ENCODE measurements at regions not wholly inside any gene's neighbourhood (a gene's known extent, or its start where the extent isn't known, plus 50 kb on each side); places are given as distances from the start of the nearest gene placed in this dataset.

- Histone ChIP-seq H3K9ac (no peak overlapping the region), H4K20me1 (ENCODE audit: insufficient read depth) (no peaks in the 10 kb centered on the region), H2AFZ (ENCODE audit: low read depth) (no peak overlapping the region), H3K4me3 (IDR thresholded peaks at IDR 0.05; ENCODE audit: insufficient read depth, low read depth, low read length) (no peak overlapping the region), H3K79me2 (ENCODE audit: insufficient read depth, low read depth) (no peaks in the 10 kb centered on the region), H3K27ac (no peak overlapping the region), H3K4me2 (no peak overlapping the region), H3K27me3 (ENCODE audit: insufficient read depth, low read depth) (no peaks in the 10 kb centered on the region), H3K4me1 (ENCODE audit: low read depth, poor library complexity, severe bottlenecking) (no peaks in the 10 kb centered on the region), H3K36me3 (ENCODE audit: insufficient read depth) (no peaks in the 10 kb centered on the region)
- TF ChIP-seq CTCF (conservative IDR thresholded peaks at IDR 0.05; ENCODE audit: low read depth, low read length): no peak
Observed at GRCh38 chr13:61151062-61151461, 264.6 kb downstream of the PCDH20 start.

GRCh38 chr13:61149331-61149730 is 266.3 kb downstream of the PCDH20 start:
- no peaks in the 10 kb centered on the region for H3K27me3 ChIP-seq (ENCODE audit: insufficient read depth, low read depth)
- H3K4me1 ChIP-seq (ENCODE audit: low read depth, poor library complexity, severe bottlenecking): no peaks in the 10 kb centered on the region
- H3K4me3 ChIP-seq (IDR thresholded peaks at IDR 0.05; ENCODE audit: insufficient read depth, low read depth, low read length): no peak overlapping the region
- no peaks in the 10 kb centered on the region for H3K79me2 ChIP-seq (ENCODE audit: insufficient read depth, low read depth)
- no peak overlapping the region for H3K4me2 ChIP-seq
- no peaks in the 10 kb centered on the region for H3K36me3 ChIP-seq (ENCODE audit: insufficient read depth)
- no peak overlapping the region for H3K9ac ChIP-seq
- no peak for TF ChIP-seq CTCF (conservative IDR thresholded peaks at IDR 0.05; ENCODE audit: low read depth, low read length)
- no peak overlapping the region for H3K27ac ChIP-seq
- H2AFZ ChIP-seq (ENCODE audit: low read depth): no peak overlapping the region
- H4K20me1 ChIP-seq (ENCODE audit: insufficient read depth): no peaks in the 10 kb centered on the region

- no peaks in the 10 kb centered on the region for H3K4me1 ChIP-seq (ENCODE audit: low read depth, poor library complexity, severe bottlenecking)
- no peak overlapping the region for H3K4me3 ChIP-seq (IDR thresholded peaks at IDR 0.05; ENCODE audit: insufficient read depth, low read depth, low read length)
- no peak for TF ChIP-seq CTCF (conservative IDR thresholded peaks at IDR 0.05; ENCODE audit: low read depth, low read length)
- no peak overlapping the region for H3K27ac ChIP-seq
- H3K27me3 ChIP-seq (ENCODE audit: insufficient read depth, low read depth): no peaks in the 10 kb centered on the region
- no peak overlapping the region for H2AFZ ChIP-seq (ENCODE audit: low read depth)
- H3K36me3 ChIP-seq (ENCODE audit: insufficient read depth): no peaks in the 10 kb centered on the region
- H4K20me1 ChIP-seq (ENCODE audit: insufficient read depth): no peaks in the 10 kb centered on the region
- H3K79me2 ChIP-seq (ENCODE audit: insufficient read depth, low read depth): no peaks in the 10 kb centered on the region
- no peak overlapping the region for H3K4me2 ChIP-seq
- H3K9ac ChIP-seq: no peak overlapping the region
Observed at GRCh38 chr13:61148691-61149315, 266.8 kb downstream of the PCDH20 start.

GRCh38 chr13:61148211-61148610 is 267.4 kb downstream of the PCDH20 start:
- no peaks in the 10 kb centered on the region for H3K27me3 ChIP-seq (ENCODE audit: insufficient read depth, low read depth)
- H3K4me3 ChIP-seq (IDR thresholded peaks at IDR 0.05; ENCODE audit: insufficient read depth, low read depth, low read length): no peak overlapping the region
- no peaks in the 10 kb centered on the region for H3K36me3 ChIP-seq (ENCODE audit: insufficient read depth)
- no peaks in the 10 kb centered on the region for H4K20me1 ChIP-seq (ENCODE audit: insufficient read depth)
- no peak overlapping the region for H3K27ac ChIP-seq
- no peak overlapping the region for H3K9ac ChIP-seq
- no peaks in the 10 kb centered on the region for H3K79me2 ChIP-seq (ENCODE audit: insufficient read depth, low read depth)
- no peaks in the 10 kb centered on the region for H3K4me1 ChIP-seq (ENCODE audit: low read depth, poor library complexity, severe bottlenecking)
- no peak overlapping the region for H2AFZ ChIP-seq (ENCODE audit: low read depth)
- H3K4me2 ChIP-seq: no peak overlapping the region
- no peak for TF ChIP-seq CTCF (conservative IDR thresholded peaks at IDR 0.05; ENCODE audit: low read depth, low read length)

Data from KMS-11 (cell line).